NCI-H1436 treated with DMSO at 0.1 percent for 48 hours (cell line): ENCODE measurements at regions not wholly inside any gene's neighbourhood (a gene's known extent, or its start where the extent isn't known, plus 50 kb on each side); places are given as distances from the start of the nearest gene placed in this dataset.

Source experiments
- DNase-seq: peaks from one replicate; lab custom pipeline; 2025; lab: John Stamatoyannopoulos, UW

DNA sequence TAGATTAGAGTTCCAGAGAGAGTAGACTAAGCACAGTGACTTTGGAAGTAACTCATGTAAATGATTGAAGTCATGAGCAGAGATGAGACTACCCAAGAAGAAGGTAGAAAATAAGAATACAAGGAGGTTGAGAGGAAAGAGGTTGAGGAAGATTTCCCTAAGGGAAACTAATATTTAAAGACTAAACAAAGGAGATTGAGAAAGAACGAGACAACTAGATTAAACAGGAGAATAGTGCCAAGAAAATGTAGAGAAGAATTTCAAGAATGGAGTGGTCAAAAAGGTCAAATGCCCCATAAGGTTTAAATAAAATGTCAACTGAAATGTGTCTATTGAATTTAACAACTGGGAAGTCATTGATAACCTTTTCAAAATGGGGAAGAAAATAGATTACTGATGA lies 59.0 kb downstream of the RPS29 start:
- no peak for DNase-seq

DNA sequence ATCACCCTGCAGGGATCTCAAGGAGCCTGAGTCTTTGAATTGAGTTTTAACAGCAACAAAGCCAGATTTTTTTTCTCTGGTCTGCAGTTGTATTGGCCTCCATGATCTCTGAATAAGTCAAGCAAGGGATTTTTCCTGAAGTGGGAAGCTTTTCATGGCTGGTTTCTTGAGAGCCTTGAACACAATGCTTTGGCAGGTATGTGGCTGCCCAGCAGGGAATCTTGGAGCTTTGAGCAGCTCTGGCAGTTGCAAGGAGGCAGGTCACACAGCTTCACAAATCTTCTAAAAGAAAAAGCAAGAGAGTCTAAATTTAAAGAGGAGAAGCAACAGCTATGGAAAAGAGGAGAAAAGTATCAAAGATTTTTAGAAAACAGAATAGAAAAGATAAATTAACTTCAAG lies 60.1 kb downstream of the RPS29 start:
- no peak for DNase-seq

DNA sequence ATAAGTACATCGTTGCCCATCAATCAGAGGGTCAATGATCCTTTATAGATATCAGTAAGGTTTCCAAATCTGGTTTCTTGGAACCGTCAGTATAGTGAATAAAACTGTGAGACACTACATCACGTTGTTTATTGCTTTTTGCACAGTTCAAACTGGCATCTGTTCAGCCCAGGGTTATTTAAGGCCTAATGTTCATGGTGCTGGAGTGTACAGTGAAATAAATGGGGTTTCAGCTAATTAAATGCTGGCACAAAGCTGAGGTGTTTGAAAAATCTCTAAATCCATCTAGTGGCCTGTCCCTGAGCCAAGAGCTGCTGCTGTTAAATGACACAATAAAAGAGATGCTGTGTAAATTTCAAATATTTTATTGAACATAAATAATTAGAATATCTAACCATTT lies 69.9 kb downstream of the RPS29 start:
- DNase-seq, result no peak

DNA sequence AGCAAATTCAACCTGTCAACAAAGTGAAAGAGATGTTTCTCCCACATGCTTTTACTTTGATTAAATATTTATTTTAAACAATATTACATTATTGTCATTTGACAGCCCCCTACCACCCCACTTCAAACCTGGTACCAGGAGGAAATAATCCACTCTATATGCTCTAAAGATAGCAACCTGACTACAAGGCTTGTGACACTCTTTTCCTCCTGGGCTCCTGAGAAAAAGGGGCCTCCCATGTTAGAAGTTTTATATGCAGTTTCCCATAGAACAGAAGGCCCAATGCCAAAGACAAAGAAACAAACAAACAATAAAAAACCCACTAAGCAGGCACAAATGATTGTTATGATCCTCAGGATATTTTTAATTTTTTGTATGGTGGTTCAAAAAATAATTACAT lies 73.6 kb downstream of the RPS29 start:
- DNase-seq, result no peak

DNA sequence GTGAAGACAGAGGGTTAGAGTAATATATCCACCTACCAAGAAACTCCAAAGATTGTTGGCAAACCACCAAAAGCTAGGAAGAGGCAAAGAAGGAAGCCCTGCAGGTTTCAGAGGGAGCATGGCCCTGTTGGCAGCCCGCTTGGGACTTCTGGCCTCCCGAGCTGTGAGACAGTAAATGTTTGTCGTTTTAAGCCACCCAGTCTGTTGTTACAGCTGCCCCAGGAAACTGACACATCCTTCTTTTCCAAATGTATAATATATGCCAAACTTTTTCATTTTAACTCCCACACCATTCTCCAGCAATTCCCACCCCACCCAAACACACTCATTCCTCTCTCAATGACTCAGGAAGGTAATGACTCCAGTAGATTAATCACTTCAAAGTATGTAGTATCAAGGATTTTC lies 74.0 kb downstream of the RPS29 start:
- no peak for DNase-seq

DNA sequence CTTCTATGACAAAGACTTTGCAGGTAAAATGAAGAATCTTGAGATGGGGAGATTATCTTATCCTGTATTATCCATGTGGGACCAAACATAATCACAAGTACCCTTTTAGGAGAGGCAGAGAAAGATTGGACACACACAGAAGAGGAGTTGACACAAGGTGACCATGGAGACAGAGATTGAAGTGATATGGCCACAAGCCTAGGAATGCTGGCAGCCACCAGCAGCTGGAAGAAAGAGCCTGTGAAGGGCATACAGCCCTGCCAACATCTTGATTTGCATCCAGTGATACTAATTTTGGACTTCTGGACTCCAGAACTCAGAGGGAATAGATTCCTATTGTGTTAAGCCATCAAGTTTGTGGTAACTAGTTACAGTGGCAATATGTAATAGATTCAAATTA lies 78.1 kb downstream of the RPS29 start:
- DNase-seq, result no peak

DNA sequence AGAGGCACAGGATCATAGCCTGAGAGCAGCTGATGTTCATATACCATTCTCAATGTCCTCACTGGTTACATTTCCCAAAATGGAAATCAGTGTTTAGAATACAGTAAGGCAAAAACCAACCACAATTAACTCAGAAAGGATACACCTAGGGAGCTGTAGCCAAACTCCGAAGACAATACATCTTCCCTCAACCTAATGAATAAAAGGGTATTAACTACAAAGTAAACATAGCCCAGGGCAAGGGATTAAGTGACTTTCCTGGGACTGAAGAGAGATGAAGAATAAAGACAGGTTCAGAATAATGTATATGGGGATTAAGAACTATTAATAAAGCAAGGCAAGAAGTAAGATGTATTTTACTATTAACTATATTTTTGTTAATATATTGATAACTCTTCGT lies 79.5 kb downstream of the RPS29 start:
- DNase-seq, result no peak

DNA sequence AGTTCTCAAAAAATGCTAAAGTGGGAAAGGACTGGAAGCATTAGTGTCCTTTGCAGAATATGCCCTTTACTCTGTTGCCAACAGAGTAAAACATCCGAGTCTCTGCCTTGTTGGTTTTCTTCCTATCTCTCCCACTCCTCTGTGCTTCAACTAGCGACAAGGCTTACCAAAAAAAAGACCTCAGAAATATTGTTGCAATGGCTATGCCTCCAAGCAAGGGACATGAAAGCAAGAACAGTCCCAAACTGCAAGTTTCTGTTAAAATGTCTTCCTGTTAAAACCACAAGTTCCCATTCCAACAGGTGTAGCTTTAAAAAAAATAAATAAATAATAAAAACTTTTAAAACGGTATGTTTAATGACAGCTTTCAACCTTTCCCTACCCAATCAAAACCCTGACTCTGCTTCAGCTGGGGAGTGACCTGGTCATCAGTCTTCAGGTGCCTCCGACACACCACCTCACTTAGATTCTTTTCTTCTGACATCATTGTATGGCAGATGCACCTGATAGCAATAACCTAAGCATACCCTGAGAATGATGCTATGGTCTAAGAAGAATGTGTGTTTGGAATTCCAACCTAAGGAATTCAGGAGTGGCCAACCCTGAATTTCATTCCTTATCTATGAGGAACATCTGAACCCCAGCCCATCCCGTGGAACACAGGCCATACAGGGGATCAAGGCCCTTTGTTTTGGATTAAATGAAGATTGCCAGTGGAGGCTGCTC lies 81.0 kb downstream of the RPS29 start:
- DNase-seq, result no peak

DNA sequence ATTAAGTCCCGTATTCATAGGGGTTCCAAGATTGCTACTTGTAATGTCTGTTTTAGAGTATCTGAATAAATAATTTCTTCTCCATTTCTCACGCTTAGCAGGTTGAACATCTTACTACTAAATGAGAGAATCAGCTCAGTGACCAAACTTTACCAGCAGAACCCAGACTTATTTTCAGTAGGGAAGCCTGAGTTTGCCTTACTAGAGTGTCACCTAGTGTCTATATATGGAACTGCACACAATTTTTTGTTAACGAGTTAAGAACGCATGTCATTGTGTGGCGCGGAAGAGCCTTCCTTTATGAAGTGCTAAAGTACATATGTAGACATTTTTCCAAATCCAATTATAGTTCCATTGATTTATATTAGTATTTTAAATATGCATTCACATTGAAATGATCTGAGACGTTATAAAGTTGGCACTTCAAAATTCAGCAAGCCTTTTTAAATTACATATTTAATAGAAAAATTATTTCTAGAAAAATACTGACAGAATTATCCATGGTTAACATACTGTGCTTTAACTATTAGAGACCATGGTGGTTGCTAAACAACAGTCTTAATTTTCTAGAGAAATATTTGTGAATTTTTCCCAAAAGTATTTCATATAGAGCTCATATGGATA lies 88.3 kb downstream of the RPS29 start:
- DNase-seq, result no peak

DNA sequence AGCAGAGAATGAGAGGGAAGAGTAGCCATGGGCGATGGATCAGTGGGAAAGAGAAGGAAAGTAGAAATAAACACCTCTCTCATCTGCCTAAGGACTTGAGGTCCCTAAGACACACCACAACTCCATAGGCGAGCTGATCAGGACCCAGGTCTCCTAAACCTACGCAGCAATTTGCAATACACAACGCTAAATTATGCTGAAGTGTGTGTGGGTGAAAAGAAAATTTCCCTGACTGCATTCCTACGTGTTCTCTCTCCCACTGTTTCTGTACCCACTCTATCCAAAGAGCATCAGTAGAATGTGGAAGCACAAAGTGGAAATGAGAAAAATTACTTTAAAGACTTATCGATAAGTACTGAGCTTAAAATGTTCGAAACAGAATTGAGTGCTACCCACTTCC lies 88.9 kb downstream of the RPS29 start:
- DNase-seq, result no peak

DNA sequence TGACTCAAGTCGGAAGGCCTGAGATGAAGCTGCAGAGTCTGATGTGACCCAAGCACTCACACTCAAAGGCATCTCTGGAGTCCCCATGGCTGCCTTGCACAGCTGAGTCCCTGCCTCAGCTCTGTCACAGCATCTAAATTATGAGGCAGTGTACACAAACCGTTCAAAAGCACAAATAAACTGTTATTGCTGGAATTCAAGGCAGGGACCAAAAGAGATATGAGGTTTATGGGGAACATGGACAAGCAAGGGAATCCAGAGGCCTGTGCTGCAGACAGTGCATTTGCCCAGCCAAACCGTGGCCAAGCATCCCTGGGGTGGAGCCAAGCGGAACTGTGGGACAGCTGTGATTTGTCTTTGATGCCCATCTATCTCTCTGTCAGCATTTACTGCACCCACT lies 91.3 kb downstream of the RPS29 start:
- no peak for DNase-seq

DNA sequence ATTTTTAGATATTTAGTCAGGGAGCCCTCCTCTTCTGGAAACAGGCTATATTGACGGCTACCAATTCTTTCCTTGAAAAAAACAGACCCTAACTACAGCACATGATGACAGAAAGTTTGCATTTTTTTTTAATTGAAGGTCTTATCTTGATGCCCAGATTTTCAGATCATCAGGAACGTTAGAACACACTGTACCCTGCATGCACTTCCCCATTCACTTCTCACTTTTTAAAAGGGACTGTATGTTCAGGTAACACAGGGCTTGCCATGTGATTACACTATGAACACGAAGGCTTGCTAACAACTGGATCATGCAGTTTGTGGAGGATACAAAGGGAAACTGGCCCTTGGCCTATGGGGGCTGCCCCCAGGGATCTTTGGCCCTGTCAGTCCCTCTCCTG lies 92.6 kb downstream of the RPS29 start:
- no peak for DNase-seq

DNA sequence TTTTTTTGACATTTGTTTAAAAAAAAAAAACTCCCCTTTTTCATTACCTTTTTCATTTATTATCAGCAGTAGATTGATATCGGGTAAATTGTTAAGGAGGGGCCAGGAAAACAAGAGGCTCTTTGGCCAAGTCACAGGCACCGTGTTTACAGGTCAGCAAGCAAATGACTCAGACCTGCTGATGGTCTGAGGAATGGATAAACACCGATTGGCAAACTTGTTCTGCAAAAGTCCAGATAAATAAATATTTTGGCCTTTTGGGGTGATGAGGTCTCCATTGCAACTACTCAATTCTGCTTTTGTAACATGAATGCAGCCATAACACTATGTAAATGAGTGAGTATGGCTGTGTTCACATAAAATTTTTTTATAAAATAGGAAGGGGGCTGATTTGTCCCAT lies 94.0 kb downstream of the RPS29 start:
- DNase-seq, result no peak

DNA sequence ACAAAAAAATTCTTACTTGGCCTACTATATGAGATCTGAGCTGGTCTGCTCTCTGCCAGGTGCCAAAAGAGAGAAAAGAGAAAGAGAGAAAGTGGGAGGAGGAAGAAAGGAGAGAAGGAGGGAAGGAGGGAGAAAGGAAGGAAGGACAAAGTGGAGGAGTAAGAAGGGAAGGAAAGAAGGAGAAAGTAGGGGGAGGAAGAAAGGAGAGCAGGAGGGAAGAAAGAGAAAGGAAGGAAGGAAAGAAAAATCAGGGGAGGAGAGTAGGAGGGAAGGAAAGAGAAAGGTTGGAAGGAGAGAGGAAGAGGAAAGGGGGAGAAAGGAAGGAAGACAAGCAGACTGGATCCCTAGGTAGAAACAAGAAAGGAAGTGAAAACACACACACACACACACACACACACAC lies 96.8 kb downstream of the RPS29 start:
- DNase-seq, result no peak

DNA sequence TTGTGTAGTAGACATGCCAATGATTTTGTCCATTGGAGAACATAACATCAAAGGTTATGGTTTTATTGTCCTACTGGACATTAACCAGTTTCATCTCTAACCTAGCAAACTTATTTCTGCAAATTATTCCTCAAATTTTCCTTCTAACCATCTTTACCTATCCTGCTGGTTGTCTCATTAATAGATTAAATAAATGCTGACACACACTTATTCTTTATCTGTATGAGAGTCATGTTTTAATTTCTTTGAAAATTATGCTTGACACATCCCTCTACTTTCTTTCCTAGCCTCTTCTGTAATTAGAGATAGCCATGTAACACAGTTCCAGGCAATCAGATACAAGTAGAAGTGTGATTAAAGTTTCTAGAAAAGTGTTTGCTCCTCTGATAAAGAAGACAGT lies 98.9 kb downstream of the RPS29 start:
- no peak for DNase-seq

DNA sequence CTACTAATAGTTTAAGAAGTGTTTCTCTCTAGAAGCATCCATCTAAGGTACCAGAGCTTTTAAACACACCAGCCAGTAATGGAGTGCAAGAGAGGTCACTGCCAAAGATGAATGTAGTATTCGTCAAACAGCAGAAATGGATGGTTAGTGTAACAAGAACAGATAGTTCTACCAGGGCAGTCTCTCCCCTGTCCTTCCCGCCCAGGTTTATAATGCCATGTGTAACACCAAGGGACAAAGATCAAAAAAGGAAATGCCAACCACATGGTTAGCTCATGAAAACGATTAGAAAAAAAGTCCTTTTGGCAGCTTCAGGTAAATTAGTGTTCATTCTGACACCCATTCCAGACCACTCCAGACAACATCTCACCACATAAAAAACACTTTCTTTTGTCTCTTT lies 100.9 kb downstream of the RPS29 start:
- DNase-seq, result no peak

DNA sequence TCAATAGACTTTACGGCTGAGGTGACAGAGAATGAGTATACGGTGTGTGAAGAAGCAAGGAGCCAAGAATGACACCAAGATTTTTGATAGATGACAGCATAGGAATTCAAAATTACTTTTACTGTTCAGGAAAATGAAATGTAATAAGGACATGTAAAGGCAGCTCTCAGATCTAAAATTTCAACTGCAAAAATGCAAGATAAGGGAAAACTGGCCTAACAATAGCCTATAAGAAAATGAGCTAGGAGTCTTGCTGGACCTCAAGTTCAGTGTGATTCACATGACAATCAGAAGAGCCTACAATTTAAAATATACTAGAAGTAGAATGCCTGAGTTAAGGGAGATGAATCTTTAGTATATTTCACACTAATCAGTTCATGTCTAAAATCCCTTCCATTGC lies 102.0 kb downstream of the RPS29 start:
- no peak for DNase-seq

DNA sequence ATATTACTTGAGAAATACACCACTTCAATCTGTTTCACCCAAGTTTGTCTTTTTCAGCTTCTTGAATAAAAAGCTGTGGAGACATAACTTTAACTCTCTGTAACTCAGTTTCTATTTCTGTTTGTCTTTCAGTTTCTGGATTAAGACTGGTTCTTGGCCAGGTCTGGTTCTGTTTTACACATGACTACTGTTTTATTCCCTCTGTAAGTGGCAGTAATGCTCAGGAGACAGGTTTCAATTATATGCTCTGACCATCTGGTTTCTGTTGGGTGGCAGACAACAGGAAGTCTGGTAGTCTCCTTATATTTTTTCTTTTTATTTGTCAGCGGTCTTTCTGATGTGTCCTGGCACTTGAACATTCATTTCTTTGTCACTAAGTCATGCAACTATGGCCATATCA lies 102.9 kb downstream of the RPS29 start:
- DNase-seq, result no peak

DNA sequence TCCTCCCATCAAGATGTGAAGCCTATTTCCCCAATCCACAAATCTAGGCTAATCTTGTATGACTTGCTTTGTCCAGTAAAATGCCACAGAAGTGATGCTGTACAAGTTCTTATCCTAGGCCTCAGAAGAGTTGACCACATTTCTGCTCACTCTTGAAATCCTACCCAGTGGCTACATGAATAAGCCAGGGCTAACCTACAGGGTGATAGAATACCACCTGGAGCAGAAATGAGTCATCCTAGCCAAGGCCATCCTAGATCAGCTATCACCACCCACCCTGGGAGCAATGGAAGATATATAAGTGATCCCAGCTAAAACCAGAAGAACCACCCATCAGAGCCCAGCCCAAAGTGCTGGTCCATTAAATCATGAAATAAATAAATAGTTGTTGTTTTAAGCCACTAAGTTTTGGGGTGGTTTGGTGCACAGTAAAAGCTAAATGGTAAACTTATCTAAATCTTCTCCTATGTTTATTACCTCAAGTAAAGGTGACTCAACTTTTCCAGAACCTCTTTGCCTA lies 105.1 kb downstream of the RPS29 start:
- no peak for DNase-seq

DNA sequence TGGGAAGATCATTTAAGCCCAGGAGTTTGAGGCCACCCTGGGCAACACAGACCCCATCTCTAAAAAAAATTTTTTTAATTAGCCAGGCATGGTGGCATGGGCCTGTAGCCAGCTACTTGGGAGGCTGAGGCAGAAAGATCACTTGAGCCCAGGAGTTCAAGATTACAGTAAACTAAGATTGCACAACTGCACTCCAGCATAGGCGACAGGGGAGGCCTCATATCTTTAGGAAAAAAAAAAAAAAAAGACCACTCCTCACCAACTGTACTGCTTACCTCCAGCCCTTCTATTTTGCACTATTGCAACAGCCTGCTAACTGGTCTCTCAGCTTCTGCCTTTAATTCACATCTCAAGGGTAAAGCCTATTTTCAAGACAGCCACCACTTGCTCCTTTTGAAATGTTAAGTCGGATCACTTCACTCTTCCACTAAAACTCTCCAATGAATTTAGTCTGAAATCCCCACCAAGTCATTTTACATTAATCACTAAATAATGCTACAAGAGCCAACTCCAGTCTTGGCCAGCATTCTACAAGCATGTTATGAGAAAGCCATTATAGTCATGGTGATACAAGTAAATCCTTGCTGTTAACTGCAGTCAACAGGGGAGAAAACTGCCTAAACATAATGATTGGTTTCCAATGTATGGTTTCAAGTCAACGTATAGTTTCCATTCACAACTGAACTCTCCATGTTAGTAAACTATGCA lies 106.0 kb downstream of the RPS29 start:
- no peak for DNase-seq

DNA sequence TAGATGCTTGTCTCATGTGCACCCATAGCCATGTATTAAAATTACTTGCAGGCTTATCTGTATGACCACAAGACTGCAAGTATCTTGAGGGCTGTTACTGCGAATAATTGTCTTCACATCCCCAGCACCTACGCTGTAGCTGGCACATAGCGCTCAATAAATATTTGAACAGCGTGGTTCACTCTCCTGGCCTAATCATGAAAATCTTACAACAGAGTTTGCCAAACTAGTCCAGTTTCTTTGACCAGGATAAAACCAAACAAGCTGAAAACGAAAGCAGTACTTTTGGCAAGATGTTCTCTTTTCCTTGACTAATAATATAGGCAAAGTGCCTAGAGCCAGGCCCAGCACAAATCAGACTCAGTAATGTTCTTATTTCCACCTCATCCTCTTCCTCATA lies 106.7 kb downstream of the RPS29 start:
- no peak for DNase-seq

DNA sequence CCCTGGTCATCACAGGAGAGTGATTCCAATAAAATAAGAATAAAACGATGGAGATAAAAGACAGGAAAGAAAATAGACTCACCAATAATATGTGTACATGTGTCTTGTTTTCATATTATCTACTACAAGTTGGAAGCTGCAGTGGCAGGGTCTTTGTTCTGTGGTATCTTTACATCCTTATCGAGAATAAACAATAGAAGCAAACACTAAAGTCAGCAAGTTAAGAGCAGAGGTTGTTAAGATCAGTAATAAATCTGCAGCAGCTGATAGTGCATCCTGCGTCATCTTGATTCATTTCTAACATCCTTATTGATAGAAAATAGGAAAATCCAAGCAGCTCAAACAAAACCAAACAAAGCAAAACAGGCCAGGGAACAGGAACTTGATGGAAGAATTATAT lies 107.4 kb downstream of the RPS29 start:
- DNase-seq, result no peak

DNA sequence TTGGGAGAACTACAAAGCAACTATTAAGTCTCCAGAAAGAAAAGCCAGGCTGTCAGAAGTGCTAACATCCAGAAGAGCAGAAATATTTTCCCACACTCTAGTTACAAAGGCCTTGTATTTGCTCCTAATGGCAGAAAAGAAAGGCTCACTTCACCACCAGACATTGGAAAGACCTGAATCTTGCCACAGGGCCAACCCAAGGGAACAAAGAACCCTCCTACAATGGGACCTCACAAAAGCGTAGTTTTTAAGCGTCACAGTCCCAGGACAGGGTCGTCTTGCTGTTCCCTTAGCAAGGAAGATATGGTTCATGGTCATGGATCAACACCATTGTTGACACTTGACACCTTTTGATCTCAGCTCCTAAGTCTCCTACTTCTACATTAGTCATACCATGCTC lies 119.1 kb downstream of the RPS29 start:
- no peak for DNase-seq
